ENCODE measurements at regions not wholly inside any gene's neighbourhood (a gene's known extent, or its start where the extent isn't known, plus 50 kb on each side); places are given as distances from the start of the nearest gene placed in this dataset.
A peak's percentile ranks its signal among the peaks of the same experiment; 100 is the strongest.
"Not testable (repeated sequence)": the region's sequence is repeated elsewhere in the genome, so short reads cannot be mapped to it uniquely, and the experiment has no call there.

- H3K4me3 ChIP-seq; H3K4me1 ChIP-seq (replicated peaks in 1 of 2); ATAC-seq (replicated peaks in 6 of 8); in situ Hi-C loops (cut with MboI; ENCODE audit: low pct_unique_long_range_greater_than_20kb in 2 of 9, low sequenced_read_pairs in 9 of 9, unreplicated experiment in 9 of 9); H3K27ac ChIP-seq: not testable (repeated sequence)
- 82 to 86% (median 83%) methylated on average over 2 to 3 of the region's 7 CpGs; no CpG with 5 or more reads in 7 of the 10 experiments for WGBS, 10 experiments
Observed at GRCh38 chr7:110472419-110472818, 618.5 kb upstream of the LRRN3 start.

- in situ Hi-C loops (cut with MboI; ENCODE audit: low pct_unique_long_range_greater_than_20kb in 2 of 9, low sequenced_read_pairs in 9 of 9, unreplicated experiment in 9 of 9), result no loop called here
- Histone ChIP-seq H3K4me3 (no peak overlapping the region), H3K4me1 (replicated peaks in 1 of 2) (peaks cover 0 to 3% of the 10 kb centered on the region in 2 donors), H3K27ac (no peak overlapping the region)
- WGBS, 10 experiments, result 33 to 100% (median 71%) methylated on average over 1 of the region's 2 CpGs; no CpG with 5 or more reads in 7 of the 10 experiments
- ATAC-seq (replicated peaks in 6 of 8), result no peak
Observed at GRCh38 chr7:110480964-110481363, 610.0 kb upstream of the LRRN3 start.

GRCh38 chr7:110483553-110483952 lies 607.4 kb upstream of the LRRN3 start:
- Histone ChIP-seq H3K4me3 (no peak overlapping the region), H3K27ac (no peak overlapping the region), H3K4me1 (replicated peaks in 1 of 2) (peaks cover 0 to 3% of the 10 kb centered on the region in 2 donors)
- WGBS, 10 experiments, result 33 to 100% (median 88%) methylated on average over 1 to 3 of the region's 3 CpGs; no CpG with 5 or more reads in 1 of the 10 experiments
- in situ Hi-C loops (cut with MboI; ENCODE audit: low pct_unique_long_range_greater_than_20kb in 2 of 9, low sequenced_read_pairs in 9 of 9, unreplicated experiment in 9 of 9), result no loop called here
- no peak for ATAC-seq (replicated peaks in 6 of 8)

- no peak overlapping the region for H3K4me3 ChIP-seq
- no peak overlapping the region for H3K27ac ChIP-seq
- H3K4me1 ChIP-seq (replicated peaks in 1 of 2), result peaks cover 0 to 3% of the 10 kb centered on the region in 2 donors
- peak in 5 of 8 experiments; percentile 81 to 92 (median 83) for ATAC-seq (replicated peaks in 6 of 8)
- in situ Hi-C loops (cut with MboI; ENCODE audit: low pct_unique_long_range_greater_than_20kb in 2 of 9, low sequenced_read_pairs in 9 of 9, unreplicated experiment in 9 of 9), result no loop called here
- WGBS, 10 experiments, result 0 to 61% (median 38%) methylated on average over 1 to 2 of the region's 2 CpGs; no CpG with 5 or more reads in 1 of the 10 experiments
Observed at GRCh38 chr7:110484356-110484755, 606.6 kb upstream of the LRRN3 start.

- H3K4me1 ChIP-seq (replicated peaks in 1 of 2), result peaks cover 0 to 3% of the 10 kb centered on the region in 2 donors
- 10 to 100% (median 88%) methylated on average over 1 to 2 of the region's 2 CpGs; no CpG with 5 or more reads in 2 of the 10 experiments for whole genome bisulfite sequencing, 10 experiments
- in situ Hi-C loops (cut with MboI; ENCODE audit: low pct_unique_long_range_greater_than_20kb in 2 of 9, low sequenced_read_pairs in 9 of 9, unreplicated experiment in 9 of 9), result no loop called here
- no peak overlapping the region for H3K27ac ChIP-seq
- no peak overlapping the region for H3K4me3 ChIP-seq
- no peak for ATAC-seq (replicated peaks in 6 of 8)
Observed at GRCh38 chr7:110486549-110486948, 604.4 kb upstream of the LRRN3 start.

- in situ Hi-C loops (cut with MboI; ENCODE audit: low pct_unique_long_range_greater_than_20kb in 2 of 9, low sequenced_read_pairs in 9 of 9, unreplicated experiment in 9 of 9), result no loop called here
- H3K4me1 ChIP-seq (replicated peaks in 1 of 2), result no peaks in the 10 kb centered on the region
- no peak overlapping the region for H3K4me3 ChIP-seq
- WGBS, 10 experiments, result 0 to 100% (median 100%) methylated on average over 1 of the region's 1 CpG; no CpG with 5 or more reads in 3 of the 10 experiments
- H3K27ac ChIP-seq, result no peak overlapping the region
- peak in 2 of 8 experiments; percentile 68 to 75 for ATAC-seq (replicated peaks in 6 of 8)
Observed at GRCh38 chr7:110502888-110503465, 588.0 kb upstream of the LRRN3 start.

GRCh38 chr7:110507369-110507768 lies 583.6 kb upstream of the LRRN3 start:
- no peak overlapping the region for H3K27ac ChIP-seq
- in situ Hi-C loops (cut with MboI; ENCODE audit: low pct_unique_long_range_greater_than_20kb in 2 of 9, low sequenced_read_pairs in 9 of 9, unreplicated experiment in 9 of 9), result no loop called here
- H3K4me3 ChIP-seq, result no peak overlapping the region
- ATAC-seq (replicated peaks in 6 of 8), result peak in 3 of 8 experiments; percentile 40 to 88 (median 80)
- 0 to 70% (median 0%) methylated on average over 1 of the region's 1 CpG; no CpG with 5 or more reads in 6 of the 10 experiments for WGBS, 10 experiments
- H3K4me1 ChIP-seq (replicated peaks in 1 of 2), result no peaks in the 10 kb centered on the region

- no peak for ATAC-seq (replicated peaks in 6 of 8)
- no peak overlapping the region for H3K27ac ChIP-seq
- no peaks in the 10 kb centered on the region for H3K4me1 ChIP-seq (replicated peaks in 1 of 2)
- H3K4me3 ChIP-seq, result no peak overlapping the region
- in situ Hi-C loops (cut with MboI; ENCODE audit: low pct_unique_long_range_greater_than_20kb in 2 of 9, low sequenced_read_pairs in 9 of 9, unreplicated experiment in 9 of 9), result no loop called here
Observed at GRCh38 chr7:110507832-110508231, 583.1 kb upstream of the LRRN3 start.

- H3K27ac ChIP-seq; in situ Hi-C loops (cut with MboI; ENCODE audit: low pct_unique_long_range_greater_than_20kb in 2 of 9, low sequenced_read_pairs in 9 of 9, unreplicated experiment in 9 of 9); H3K4me3 ChIP-seq; H3K4me1 ChIP-seq (replicated peaks in 1 of 2): not testable (repeated sequence)
- peak in 4 of 8 experiments; percentile 66 to 88 (median 70) for ATAC-seq (replicated peaks in 6 of 8)
- WGBS, 10 experiments, result 13 to 100% (median 58%) methylated on average over 1 to 5 of the region's 5 CpGs; no CpG with 5 or more reads in 5 of the 10 experiments
Observed at GRCh38 chr7:110514975-110515551, 575.9 kb upstream of the LRRN3 start.

- Histone ChIP-seq H3K4me3 (no peak overlapping the region), H3K27ac (no peak overlapping the region), H3K4me1 (replicated peaks in 1 of 2) (peaks cover 24 to 27% of the 10 kb centered on the region in 2 donors)
- WGBS, 10 experiments, result 70 to 80% (median 73%) methylated on average over 2 to 4 of the region's 8 CpGs; no CpG with 5 or more reads in 7 of the 10 experiments
- no peak for ATAC-seq (replicated peaks in 6 of 8)
- in situ Hi-C loops (cut with MboI; ENCODE audit: low pct_unique_long_range_greater_than_20kb in 2 of 9, low sequenced_read_pairs in 9 of 9, unreplicated experiment in 9 of 9), result no loop called here
Observed at GRCh38 chr7:110519851-110520250, 571.1 kb upstream of the LRRN3 start.

GRCh38 chr7:110521357-110521911 lies 569.5 kb upstream of the LRRN3 start:
- in situ Hi-C loops (cut with MboI; ENCODE audit: low pct_unique_long_range_greater_than_20kb in 2 of 9, low sequenced_read_pairs in 9 of 9, unreplicated experiment in 9 of 9), result no loop called here
- Histone ChIP-seq H3K4me1 (replicated peaks in 1 of 2) (peaks cover 23 to 24% of the 10 kb centered on the region in 2 donors), H3K4me3 (no peak overlapping the region), H3K27ac (no peak overlapping the region)
- ATAC-seq (replicated peaks in 6 of 8), result peak in 4 of 8 experiments; percentile 31 to 77 (median 68)
- 6 to 80% (median 48%) methylated on average over 1 to 8 of the region's 8 CpGs for WGBS, 10 experiments

GRCh38 chr7:110522061-110522760 lies 568.7 kb upstream of the LRRN3 start:
- 4 to 92% (median 67%) methylated on average over 2 to 5 of the region's 5 CpGs for WGBS, 10 experiments
- in situ Hi-C loops (cut with MboI; ENCODE audit: low pct_unique_long_range_greater_than_20kb in 2 of 9, low sequenced_read_pairs in 9 of 9, unreplicated experiment in 9 of 9), result no loop called here
- no peak overlapping the region for H3K27ac ChIP-seq
- H3K4me3 ChIP-seq, result no peak overlapping the region
- H3K4me1 ChIP-seq (replicated peaks in 1 of 2), result peaks cover 23 to 24% of the 10 kb centered on the region in 2 donors
- peak; percentile 12 to 60 (median 44) for ATAC-seq (replicated peaks in 6 of 8)

- Histone ChIP-seq H3K4me1 (replicated peaks in 1 of 2) (peaks cover 23 to 24% of the 10 kb centered on the region in 2 donors), H3K27ac (no peak overlapping the region), H3K4me3 (no peak overlapping the region)
- WGBS, 10 experiments, result 20 to 100% (median 40%) methylated on average over 1 to 3 of the region's 3 CpGs; no CpG with 5 or more reads in 5 of the 10 experiments
- in situ Hi-C loops (cut with MboI; ENCODE audit: low pct_unique_long_range_greater_than_20kb in 2 of 9, low sequenced_read_pairs in 9 of 9, unreplicated experiment in 9 of 9), result no loop called here
- peak; percentile 53 to 96 (median 88) for ATAC-seq (replicated peaks in 6 of 8)
Observed at GRCh38 chr7:110522761-110523200, 568.1 kb upstream of the LRRN3 start.
